ENCODE measurements at regions not wholly inside any gene's neighbourhood (a gene's known extent, or its start where the extent isn't known, plus 50 kb on each side); places are given as distances from the start of the nearest gene placed in this dataset.

DNA sequence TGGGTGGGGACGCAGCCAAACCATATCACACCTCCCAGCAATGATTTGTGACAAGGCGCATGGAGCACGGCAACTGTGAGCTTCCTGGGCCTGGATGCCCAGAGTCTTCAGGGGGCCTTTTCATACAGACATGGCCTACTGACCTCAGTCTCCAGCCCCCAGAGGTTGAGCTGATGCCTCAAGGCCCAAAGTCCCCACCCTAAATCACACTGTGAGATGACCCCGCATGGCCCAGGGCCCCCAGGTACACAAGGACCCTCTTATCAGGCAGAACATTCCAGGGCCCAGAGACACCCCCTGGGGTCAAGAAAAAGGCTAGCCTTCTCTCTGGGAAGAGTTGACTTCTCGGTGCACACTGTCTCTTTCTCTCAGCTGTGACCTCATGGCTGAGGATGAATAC lies 179.7 kb upstream of the C1orf174 start:
- TF ChIP-seq YY1 (IDR thresholded peaks at IDR 0.05; ENCODE audit: low read depth) (no peak), ZBTB7A (IDR thresholded peaks at IDR 0.05; ENCODE audit: low read depth) (no peak), RAD21 (IDR thresholded peaks at IDR 0.05; ENCODE audit: low read depth) (no peak), NFIC (IDR thresholded peaks at IDR 0.05) (no peak), TEAD4 (IDR thresholded peaks at IDR 0.05) (no peak), TAF1 (IDR thresholded peaks at IDR 0.05; ENCODE audit: low read depth) (no peak), TCF12 (IDR thresholded peaks at IDR 0.05; ENCODE audit: low read depth) (no peak), FOXM1 (IDR thresholded peaks at IDR 0.05; ENCODE audit: borderline replicate concordance, low read depth) (no peak), EP300 (IDR thresholded peaks at IDR 0.05; ENCODE audit: borderline replicate concordance) (no peak), CEBPB (IDR thresholded peaks at IDR 0.05) (no peak), EGR1 (IDR thresholded peaks at IDR 0.05) (no peak)
- TF ChIP-seq, protein P1, sequence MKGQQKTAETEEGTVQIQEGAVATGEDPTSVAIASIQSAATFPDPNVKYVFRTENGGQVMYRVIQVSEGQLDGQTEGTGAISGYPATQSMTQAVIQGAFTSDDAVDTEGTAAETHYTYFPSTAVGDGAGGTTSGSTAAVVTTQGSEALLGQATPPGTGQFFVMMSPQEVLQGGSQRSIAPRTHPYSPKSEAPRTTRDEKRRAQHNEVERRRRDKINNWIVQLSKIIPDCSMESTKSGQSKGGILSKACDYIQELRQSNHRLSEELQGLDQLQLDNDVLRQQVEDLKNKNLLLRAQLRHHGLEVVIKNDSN (IDR thresholded peaks at IDR 0.05): no peak
- TF ChIP-seq, protein P2, sequence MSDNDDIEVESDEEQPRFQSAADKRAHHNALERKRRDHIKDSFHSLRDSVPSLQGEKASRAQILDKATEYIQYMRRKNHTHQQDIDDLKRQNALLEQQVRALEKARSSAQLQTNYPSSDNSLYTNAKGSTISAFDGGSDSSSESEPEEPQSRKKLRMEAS (IDR thresholded peaks at IDR 0.05): no peak
- TF ChIP-seq, protein P3, sequence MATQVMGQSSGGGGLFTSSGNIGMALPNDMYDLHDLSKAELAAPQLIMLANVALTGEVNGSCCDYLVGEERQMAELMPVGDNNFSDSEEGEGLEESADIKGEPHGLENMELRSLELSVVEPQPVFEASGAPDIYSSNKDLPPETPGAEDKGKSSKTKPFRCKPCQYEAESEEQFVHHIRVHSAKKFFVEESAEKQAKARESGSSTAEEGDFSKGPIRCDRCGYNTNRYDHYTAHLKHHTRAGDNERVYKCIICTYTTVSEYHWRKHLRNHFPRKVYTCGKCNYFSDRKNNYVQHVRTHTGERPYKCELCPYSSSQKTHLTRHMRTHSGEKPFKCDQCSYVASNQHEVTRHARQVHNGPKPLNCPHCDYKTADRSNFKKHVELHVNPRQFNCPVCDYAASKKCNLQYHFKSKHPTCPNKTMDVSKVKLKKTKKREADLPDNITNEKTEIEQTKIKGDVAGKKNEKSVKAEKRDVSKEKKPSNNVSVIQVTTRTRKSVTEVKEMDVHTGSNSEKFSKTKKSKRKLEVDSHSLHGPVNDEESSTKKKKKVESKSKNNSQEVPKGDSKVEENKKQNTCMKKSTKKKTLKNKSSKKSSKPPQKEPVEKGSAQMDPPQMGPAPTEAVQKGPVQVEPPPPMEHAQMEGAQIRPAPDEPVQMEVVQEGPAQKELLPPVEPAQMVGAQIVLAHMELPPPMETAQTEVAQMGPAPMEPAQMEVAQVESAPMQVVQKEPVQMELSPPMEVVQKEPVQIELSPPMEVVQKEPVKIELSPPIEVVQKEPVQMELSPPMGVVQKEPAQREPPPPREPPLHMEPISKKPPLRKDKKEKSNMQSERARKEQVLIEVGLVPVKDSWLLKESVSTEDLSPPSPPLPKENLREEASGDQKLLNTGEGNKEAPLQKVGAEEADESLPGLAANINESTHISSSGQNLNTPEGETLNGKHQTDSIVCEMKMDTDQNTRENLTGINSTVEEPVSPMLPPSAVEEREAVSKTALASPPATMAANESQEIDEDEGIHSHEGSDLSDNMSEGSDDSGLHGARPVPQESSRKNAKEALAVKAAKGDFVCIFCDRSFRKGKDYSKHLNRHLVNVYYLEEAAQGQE (IDR thresholded peaks at IDR 0.05; ENCODE audit: low read depth): no peak

All from Ishikawa (cell line).